ENCODE measurements at regions not wholly inside any gene's neighbourhood (a gene's known extent, or its start where the extent isn't known, plus 50 kb on each side); places are given as distances from the start of the nearest gene placed in this dataset.

DNA sequence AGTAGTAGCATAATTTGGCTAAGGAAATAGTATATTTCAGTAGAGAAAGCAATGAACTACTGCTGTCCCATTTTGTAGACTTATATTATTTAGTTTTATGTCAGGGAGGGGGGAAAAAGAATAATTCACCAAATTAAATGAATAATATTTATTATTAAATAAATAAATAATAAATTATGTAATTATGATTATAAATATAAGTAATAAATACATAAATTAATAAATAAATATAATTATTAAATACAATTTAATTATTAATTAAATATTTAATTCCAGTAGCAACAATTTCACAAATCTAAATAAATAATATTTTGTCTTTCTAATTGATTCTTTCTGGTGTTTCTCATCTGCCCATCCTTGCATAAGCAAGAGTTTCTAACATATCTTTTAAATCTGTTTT is 81.1 kb upstream of the PLSCR4 start:
- POLR2A ChIA-PET, result no interaction called here
- Histone ChIP-seq H3K27ac (ENCODE audit: low read length in 2 of 2) (no peak overlapping the region), H3K4me2 (replicated peaks; ENCODE audit: low read depth, low read length, poor library complexity, severe bottlenecking) (no peak overlapping the region), H3K36me3 (replicated peaks in 1 of 2; ENCODE audit: control extremely low read depth in 1 of 2, control insufficient read depth in 1 of 2, extremely low read depth in 1 of 2, insufficient read depth in 2 of 2, low read length in 1 of 2) (no peaks in the 10 kb centered on the region), H4K20me1 (ENCODE audit: control insufficient read depth, insufficient read depth, low read length, poor library complexity, severe bottlenecking) (no peaks in the 10 kb centered on the region), H3K4me3 (ENCODE audit: control extremely low read depth in 1 of 5, extremely low read depth in 1 of 5, insufficient read depth in 1 of 5, low read depth in 2 of 5, low read length in 4 of 5) (no peak overlapping the region), H2AFZ (ENCODE audit: insufficient read depth, low read depth, low read length, poor library complexity, severe bottlenecking) (no peak overlapping the region), H3K27me3 (replicated peaks in 1 of 4; ENCODE audit: control extremely low read depth in 1 of 4, control insufficient read depth in 3 of 4, insufficient read depth in 4 of 4, low read length in 3 of 4) (no peaks in the 10 kb centered on the region), H3K9ac (ENCODE audit: low read length) (no peak overlapping the region), H3K9me3 (ENCODE audit: control extremely low read depth in 1 of 3, control insufficient read depth in 2 of 3, insufficient read depth in 1 of 3, low read length in 2 of 3) (no peaks in the 10 kb centered on the region), H3K4me1 (ENCODE audit: control insufficient read depth in 2 of 2, insufficient read depth in 2 of 2, low read length in 2 of 2) (no peaks in the 10 kb centered on the region), H3K79me2 (ENCODE audit: control insufficient read depth, insufficient read depth, low read length) (no peaks in the 10 kb centered on the region)
- no peaks in the 10 kb centered on the region for H3K9me3 Mint-ChIP-seq (ENCODE audit: insufficient read depth)
- CTCF ChIA-PET, result no interaction called here
- ATAC-seq (ENCODE audit: low read depth) (no peak), DNase-seq (no peak)
- no peaks in the 10 kb centered on the region for H3K4me1 Mint-ChIP-seq
- no peaks in the 10 kb centered on the region for H3K27me3 Mint-ChIP-seq
- intact Hi-C loops (cut with micrococcal nuclease), result no loop called here
- H3K27ac Mint-ChIP-seq, result no peak overlapping the region
- H3K4me3 Mint-ChIP-seq, result no peak overlapping the region
- no peak for TF ChIP-seq EZH2 (IDR thresholded peaks at IDR 0.05; ENCODE audit: borderline replicate concordance, insufficient read depth, low read depth, low read length, poor library complexity, severe bottlenecking)
- TF ChIP-seq, protein P1, sequence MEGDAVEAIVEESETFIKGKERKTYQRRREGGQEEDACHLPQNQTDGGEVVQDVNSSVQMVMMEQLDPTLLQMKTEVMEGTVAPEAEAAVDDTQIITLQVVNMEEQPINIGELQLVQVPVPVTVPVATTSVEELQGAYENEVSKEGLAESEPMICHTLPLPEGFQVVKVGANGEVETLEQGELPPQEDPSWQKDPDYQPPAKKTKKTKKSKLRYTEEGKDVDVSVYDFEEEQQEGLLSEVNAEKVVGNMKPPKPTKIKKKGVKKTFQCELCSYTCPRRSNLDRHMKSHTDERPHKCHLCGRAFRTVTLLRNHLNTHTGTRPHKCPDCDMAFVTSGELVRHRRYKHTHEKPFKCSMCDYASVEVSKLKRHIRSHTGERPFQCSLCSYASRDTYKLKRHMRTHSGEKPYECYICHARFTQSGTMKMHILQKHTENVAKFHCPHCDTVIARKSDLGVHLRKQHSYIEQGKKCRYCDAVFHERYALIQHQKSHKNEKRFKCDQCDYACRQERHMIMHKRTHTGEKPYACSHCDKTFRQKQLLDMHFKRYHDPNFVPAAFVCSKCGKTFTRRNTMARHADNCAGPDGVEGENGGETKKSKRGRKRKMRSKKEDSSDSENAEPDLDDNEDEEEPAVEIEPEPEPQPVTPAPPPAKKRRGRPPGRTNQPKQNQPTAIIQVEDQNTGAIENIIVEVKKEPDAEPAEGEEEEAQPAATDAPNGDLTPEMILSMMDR (IDR thresholded peaks at IDR 0.05), result no peak

DNA sequence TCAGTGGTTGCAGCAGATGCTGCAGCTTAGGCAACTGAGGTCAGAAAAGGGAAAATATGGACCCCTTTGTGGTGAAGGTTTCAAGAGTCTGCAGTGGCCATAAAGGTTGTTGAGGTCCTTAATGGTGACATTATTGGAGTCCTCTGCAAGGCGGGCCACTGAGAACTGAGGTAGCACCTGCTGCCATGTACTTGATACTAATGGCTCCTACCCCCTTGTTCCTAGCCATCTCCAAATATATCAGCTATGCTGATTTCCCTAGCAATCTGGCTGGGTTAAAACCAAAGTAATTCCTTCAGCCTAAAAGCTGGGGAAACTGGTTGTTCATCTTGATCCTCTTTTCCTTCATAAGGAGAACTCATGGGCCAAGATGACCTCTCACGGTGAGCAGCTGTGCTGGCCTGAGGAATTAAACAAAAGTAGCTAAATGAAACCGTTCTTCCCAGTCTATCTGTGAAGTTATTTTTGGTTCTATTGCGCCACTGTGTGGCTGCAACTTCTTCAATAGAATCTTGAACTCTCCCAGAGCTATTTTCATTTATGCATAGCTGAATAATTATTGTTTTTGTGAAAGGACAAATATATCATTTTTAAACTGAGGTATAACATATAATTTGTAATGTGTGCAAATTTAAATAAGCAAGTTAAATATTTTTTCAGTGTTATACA is 76.1 kb upstream of the PLSCR4 start:
- no peaks in the 10 kb centered on the region for H3K79me2 ChIP-seq (ENCODE audit: control insufficient read depth, insufficient read depth, low read length)
- ATAC-seq (ENCODE audit: low read depth) (no peak), DNase-seq (no peak)
- ChIA-PET POLR2A (no interaction called here), CTCF (no interaction called here)
- H3K4me2 ChIP-seq (replicated peaks; ENCODE audit: low read depth, low read length, poor library complexity, severe bottlenecking), result no peak overlapping the region
- no peak overlapping the region for H3K9ac ChIP-seq (ENCODE audit: low read length)
- no peaks in the 10 kb centered on the region for H3K9me3 ChIP-seq (ENCODE audit: control extremely low read depth in 1 of 3, control insufficient read depth in 2 of 3, insufficient read depth in 1 of 3, low read length in 2 of 3)
- Mint-ChIP-seq H3K27me3 (no peaks in the 10 kb centered on the region), H3K4me3 (no peak overlapping the region), H3K4me1 (no peaks in the 10 kb centered on the region), H3K9me3 (ENCODE audit: insufficient read depth) (no peaks in the 10 kb centered on the region), H3K27ac (no peak overlapping the region)
- no peaks in the 10 kb centered on the region for H3K4me1 ChIP-seq (ENCODE audit: control insufficient read depth in 2 of 2, insufficient read depth in 2 of 2, low read length in 2 of 2)
- H3K27me3 ChIP-seq (replicated peaks in 1 of 4; ENCODE audit: control extremely low read depth in 1 of 4, control insufficient read depth in 3 of 4, insufficient read depth in 4 of 4, low read length in 3 of 4), result no peaks in the 10 kb centered on the region
- H3K27ac ChIP-seq (ENCODE audit: low read length in 2 of 2), result no peak overlapping the region
- H2AFZ ChIP-seq (ENCODE audit: insufficient read depth, low read depth, low read length, poor library complexity, severe bottlenecking), result no peak overlapping the region
- WGBS (ENCODE audit: insufficient coverage), result no CpG with 5 or more reads among the region's 4 CpGs
- intact Hi-C loops (cut with micrococcal nuclease), result no loop called here
- no peak overlapping the region for H3K4me3 ChIP-seq (ENCODE audit: control extremely low read depth in 1 of 5, extremely low read depth in 1 of 5, insufficient read depth in 1 of 5, low read depth in 2 of 5, low read length in 4 of 5)
- no peaks in the 10 kb centered on the region for H3K36me3 ChIP-seq (replicated peaks in 1 of 2; ENCODE audit: control extremely low read depth in 1 of 2, control insufficient read depth in 1 of 2, extremely low read depth in 1 of 2, insufficient read depth in 2 of 2, low read length in 1 of 2)
- no peaks in the 10 kb centered on the region for H4K20me1 ChIP-seq (ENCODE audit: control insufficient read depth, insufficient read depth, low read length, poor library complexity, severe bottlenecking)
- TF ChIP-seq, protein P1 (IDR thresholded peaks at IDR 0.05), result no peak
- TF ChIP-seq EZH2 (IDR thresholded peaks at IDR 0.05; ENCODE audit: borderline replicate concordance, insufficient read depth, low read depth, low read length, poor library complexity, severe bottlenecking), result no peak

Measured in B cell (primary cell).